Raji (cell line): ENCODE measurements at regions not wholly inside any gene's neighbourhood (a gene's known extent, or its start where the extent isn't known, plus 50 kb on each side); places are given as distances from the start of the nearest gene placed in this dataset.

ENCODE experiments used
- POLR2A ChIP-seq: IDR thresholded peaks from 2 replicates; pipeline ENCODE4 v1.6.1; 2011; ENCODE audit warnings: low read depth, low read length, control low read depth; ENCODE audit not compliant: insufficient read depth

DNA sequence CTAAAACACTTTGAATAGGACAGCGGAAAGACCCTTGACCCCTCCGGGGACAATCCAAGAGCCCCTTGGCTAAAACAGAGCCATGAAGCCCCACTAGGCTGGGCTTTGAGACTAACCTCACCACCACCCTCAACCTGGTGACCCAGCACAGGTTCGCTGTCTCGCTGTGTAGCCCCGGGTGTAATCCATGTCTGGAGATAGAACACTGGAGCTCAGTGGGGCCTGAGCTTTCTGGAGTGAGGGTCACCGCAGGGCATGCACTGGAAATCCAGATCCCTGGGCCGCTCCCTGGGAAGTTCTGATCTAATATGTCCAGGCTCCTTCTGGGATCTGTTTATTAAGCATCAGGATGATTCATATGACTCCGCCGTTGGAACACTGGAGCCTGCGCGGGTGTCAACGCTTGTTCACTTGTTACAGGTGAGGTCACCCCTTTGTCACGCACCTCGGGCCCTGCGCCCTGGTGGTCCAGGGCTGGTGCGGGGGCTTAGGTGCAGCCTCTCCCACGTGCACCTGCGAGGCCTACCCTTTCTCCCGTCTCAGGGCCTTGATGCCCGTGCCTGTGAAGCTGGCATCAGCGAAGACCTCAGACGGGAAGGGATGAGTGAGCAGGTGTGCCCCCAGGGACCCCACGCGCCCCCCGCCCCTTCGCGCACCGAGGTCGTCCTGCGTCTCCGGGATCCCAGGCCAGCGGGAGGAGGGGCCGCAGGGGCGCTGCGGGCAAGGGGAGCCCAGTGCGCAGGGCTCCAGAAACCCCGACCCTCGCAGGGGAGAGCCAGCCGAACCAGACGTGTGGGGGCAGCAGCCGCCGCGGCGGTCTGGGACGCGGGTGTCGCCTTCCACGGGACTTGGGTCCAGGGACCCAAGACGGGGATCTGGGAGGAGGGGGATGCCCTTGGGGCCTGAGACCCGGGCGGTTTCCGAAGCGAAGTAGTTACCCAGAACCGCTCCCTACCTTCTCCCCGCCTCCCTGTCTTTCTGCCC is 224.1 kb upstream of the FOXF1 start:
- TF ChIP-seq POLR2A, result no peak

DNA sequence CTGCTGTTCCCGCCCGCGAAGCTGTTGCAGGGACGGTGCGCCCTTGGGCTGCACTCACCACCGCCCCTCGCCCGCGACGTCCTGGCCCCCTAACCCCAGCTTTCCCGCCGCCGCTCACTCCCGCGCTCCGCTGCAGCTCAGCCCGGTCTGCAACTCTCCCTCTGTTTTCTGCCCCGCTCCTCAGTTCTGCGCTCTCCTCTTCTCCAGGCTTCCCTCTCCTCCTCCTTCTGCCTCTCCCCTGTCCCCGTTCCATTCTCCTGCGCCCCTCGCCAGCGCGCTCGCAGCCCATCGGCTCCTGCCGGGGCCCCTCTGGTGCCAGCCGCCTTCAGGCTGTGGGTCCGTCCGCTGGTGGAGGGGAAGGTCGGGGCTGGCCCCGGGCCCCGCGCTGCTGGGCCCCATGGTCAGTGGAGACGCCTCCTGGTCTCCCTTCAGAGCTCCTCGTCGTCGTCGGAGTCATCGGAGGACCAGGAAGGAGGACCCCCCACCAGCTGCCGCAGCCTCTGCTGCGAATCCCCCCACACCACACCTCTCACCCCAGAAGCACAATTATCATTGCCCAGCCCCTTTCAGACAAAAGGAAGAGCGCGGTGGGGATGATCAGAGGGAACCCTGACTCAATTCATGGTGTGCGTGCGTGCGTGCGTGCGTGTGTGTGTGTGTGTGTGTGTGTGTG is 223.2 kb upstream of the FOXF1 start:
- TF ChIP-seq POLR2A, result no peak

DNA sequence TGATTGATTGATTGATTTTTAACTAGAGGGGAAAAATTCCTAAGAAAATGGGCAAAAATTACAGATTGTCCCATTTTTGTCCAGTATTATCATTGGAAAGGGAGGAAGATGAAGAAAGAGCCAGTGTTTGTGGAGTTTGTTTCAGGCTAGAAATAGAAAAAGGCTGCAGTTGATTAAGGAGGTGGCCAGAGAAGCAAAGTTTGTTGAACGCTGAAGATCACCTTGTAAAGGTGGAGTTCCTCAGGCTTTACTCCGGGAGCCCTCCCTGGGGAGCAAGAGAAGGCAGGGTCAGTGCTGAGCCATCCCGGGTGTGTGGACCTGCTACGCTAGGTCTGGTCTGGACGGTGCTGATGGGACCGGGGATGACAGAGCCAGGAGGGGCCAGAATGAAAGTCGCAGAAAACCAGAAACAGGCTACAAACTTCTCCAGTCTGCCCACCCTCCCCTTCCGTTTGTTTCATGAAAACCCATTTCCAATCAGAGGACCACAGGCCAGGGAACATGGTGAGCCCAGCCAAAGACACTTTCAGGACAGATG is 222.6 kb upstream of the FOXF1 start:
- no peak for TF ChIP-seq POLR2A

DNA sequence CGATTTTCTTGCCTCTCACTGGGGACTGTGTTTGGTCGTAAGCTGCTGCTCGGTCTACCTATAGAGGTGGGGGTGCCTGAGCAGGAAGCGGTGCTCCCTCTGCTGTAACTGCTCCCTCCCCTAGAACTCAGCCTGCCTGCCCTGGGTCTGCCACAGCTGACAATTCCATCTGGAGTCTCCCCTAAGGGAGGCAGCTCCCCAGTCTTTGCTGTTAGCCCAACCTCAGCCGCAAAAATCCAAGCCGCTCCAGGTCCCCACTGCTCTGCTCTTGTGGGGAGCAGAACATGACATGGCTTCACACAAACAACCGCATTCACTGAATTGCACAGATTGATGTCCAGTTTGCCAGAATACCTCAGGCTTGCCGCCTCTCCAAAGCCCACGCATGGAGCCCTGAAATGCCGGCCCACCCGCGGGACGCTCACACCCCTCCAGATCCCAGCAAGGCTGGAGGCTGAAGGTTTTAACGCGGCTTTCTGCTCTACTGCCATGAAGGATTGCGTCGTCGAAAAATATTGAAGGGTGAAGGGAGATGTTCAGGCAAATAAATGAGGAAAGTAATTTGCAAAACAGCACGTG is 221.5 kb upstream of the FOXF1 start:
- TF ChIP-seq POLR2A, result no peak

DNA sequence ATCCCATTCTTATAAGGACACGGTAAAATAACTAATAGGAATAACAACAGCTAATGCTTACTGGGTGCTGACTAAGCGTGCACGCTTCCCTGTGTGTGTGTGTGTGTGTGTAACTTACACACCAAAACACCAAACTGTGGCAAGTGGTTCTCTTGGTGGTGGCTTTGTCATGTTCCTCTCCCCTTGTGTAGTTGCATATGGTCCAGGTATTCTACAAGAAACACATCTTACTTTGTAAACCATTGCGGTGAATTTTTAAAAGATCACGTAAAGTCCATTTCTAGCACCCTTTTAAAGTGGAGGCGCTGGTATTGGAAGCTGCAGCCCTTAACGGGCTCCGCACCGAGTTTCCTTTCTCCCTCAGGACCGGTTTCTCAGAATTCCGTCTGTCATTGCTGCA is 221.0 kb upstream of the FOXF1 start:
- no peak for TF ChIP-seq POLR2A

DNA sequence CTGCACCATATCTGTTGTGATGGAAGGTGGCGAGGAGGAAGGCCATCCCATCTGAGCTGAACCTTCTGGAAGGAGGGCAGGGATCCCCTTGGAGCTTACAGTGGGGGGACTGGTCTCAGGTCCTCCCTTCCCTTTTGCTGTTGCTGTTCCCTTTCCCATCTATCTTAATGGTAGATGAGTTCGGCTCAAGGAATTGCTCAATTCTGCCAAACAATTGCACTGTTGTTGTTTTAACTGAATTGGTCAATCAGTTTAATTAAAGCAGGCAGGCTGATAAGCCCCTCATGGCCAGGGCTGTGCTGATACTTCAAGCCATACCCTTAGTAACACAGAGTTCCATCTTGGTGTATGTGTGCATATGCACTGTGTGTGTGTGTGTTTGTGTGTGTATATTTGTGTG is 220.4 kb upstream of the FOXF1 start:
- TF ChIP-seq POLR2A, result no peak

DNA sequence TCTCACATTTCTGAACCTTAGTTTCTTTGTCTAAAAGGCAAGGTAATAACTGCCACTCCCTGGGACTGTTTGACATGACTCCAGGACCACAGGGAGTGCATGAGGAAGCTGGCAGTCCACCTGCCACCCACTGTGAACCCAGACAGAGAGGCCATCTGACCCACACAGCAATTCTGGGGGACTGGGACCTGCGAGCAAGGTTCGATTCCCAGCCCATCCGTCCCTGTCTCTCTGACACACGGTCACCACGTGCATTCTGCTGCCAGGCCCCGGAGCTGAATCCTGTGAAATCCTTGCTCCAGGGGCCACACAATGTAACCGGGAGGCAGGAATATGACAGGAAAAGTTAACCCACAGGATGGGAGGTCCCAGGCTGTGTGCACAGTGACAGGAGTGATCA is 218.8 kb upstream of the FOXF1 start:
- TF ChIP-seq POLR2A, result no peak

DNA sequence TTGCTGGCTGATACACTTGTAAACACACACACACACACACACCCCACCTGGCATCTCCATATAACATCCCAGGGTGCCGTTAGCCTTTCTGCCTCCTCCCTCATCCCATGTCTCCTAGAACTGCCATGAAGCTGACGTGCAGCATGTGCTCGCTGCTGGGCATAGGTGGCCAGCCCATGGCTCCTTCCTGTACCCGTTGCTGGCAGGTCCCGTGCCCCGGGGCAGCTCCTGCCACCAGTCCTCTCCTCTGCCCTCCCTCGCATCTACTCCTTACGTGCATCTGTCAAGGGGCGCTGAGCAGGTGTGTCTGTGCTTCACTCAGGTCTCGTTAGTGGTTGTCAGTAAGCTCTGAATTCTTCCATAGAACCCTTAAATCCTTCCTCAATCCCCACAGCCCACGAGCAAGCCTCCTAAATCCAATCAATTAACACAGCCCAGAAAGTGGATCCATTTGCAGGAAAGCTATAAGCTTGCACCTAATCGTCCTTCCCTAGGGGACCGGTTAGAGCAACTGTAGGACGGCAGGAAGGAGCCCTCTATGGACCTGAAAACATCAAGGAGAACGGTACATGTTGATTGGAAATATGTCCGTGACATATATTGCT is 218.1 kb upstream of the FOXF1 start:
- TF ChIP-seq POLR2A, result no peak

DNA sequence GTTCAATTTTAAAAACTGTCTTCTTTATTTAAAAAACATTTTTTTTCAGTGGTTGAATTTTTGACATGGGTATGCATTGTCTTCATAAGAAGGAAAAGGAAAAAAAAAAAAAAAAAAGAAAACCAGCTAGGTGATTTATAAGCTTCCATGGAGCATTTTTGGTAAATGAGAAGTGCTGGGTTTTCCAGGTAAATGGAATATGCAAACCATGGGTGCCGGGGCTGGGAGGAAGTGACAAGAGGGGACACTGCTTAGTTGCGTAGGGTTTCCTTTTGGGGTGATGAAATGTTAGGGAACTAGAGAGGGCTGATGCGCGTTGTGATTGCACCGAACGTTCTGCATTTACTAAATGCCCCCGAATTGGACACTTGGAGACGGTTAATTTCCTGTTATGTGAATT is 217.4 kb upstream of the FOXF1 start:
- TF ChIP-seq POLR2A, result no peak

DNA sequence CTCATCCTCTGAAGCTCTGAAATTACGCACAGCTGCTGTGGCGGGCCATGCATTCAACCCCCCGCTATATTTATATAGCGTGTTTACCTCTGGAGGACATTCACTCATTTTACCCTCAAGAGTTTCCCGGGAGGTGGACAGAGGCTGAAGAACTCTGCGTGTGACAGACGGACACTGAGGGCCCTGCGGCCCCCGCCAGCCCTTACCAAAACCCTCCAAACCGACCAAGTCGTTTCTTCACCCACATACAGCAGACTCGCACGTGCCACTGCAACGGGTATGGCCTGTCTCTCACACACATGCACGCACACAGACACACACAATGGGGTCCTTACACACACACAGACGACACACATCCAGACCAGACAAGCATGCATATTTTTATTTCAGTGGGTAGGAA is 216.4 kb upstream of the FOXF1 start:
- TF ChIP-seq POLR2A, result no peak

DNA sequence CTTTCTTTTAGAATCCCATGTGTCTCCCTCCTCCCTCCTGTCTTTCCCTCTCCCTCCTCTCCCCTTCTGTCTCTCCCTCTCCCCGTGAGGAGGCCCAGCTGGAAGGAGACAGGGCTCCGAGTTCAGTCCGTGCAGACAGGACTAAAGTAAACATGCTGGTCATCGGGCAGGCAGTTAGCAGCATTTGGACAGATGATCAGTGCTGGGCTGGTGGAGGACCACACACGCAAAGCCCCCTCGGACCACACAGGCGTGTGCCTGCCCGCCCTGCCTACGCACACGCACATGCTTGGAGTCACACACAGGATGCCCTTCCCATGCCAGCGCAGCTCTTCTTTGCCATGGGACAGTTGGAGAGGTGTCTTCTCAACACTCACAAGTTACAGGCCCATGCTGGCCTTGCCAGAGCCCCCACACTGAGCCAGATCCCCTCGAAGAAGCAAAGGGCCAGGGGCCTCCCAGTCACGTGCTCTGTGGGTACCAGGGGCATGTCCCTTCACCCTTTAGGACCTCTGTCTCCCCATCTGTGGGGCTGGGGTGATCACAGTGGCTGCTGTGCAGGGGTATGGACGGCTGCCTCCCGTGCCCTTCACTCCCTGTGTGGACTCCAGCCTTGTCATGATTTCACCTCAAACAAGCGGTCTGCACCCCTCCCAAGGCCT is 215.7 kb upstream of the FOXF1 start:
- TF ChIP-seq POLR2A, result no peak

DNA sequence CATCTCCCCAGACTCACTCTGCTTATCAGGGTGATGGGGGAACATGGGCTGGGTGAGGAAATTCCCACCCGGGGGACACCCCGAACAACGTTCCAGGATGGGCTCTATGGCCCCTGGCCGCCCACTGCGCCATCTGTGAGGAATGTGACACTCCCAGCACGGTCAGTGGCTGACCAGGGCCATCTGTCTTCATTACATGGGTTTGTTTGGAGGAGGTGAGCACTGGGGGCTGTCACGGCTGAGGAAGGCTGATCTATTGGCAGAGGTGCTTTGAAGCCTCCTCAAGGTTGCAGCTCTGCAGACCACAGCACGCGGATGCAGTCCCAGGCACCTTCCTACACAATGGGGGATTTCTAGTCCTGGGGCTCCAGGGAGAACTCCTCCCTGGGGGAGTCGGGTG is 214.1 kb upstream of the FOXF1 start:
- TF ChIP-seq POLR2A, result no peak

DNA sequence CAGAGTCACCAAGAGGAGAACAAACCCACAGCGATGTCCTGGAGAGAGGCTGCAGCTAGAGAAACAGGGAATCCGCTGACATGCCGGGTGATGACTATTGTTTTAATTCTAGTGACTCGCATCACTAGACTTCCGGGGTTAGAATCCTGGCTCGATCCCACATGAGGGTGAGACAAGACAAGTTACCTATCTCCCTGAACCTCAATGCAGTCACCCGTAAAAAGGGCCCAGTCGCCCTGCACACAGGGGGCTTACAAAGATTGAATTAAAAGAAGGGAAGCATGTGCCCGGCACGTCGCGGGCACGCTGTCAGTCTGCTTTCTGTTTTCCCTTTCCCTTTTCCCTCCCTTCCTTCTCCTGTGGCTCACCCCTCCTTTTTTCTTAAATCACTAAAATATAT is 212.9 kb upstream of the FOXF1 start:
- TF ChIP-seq POLR2A, result no peak

DNA sequence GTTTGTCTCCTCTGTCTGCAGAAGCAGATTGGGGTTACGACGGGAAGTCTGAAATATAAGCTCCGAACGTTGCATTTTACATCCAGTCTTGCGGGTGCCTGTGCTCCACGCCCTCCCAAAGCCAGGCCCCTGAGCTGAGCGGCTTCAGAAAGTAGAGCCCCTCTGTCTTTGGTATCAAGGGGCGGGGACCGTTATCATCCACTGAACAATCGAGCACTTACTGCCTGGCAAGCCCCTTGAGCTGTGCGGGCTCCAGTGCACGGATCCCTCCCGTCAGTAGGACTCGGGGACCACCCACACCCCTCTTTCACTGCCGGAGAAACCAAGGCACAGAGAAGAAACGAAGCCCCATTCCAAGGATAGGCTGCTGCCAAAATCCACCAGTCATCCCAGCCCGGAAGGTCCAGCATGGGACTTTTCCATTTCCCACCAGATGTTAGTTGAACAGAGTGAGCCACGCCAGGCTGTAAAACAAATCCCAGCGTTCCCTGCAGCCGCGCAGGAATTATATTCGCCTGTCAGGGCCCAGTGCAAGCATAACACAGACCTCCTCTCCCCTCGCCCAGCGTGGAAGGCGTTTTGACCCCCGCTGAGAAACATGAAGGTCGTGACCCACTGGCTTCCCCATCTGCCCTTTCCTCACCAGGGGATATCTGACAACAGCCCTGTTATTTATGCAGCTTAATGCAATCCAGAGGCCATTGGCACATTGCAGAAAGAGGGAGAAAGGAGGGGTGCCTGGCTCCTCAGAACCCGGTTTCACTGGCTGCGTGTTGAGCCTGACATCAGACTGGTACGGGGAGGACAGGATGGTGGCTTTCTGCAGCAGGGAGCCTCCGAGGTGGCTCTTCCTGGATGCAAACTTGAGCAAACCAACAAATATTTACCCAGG is 212.2 kb upstream of the FOXF1 start:
- no peak for TF ChIP-seq POLR2A
